GM12878 (cell line): ENCODE measurements at regions not wholly inside any gene's neighbourhood (a gene's known extent, or its start where the extent isn't known, plus 50 kb on each side); places are given as distances from the start of the nearest gene placed in this dataset.

Source experiments
- ATAC-seq: fragments of 200-7000 bp; cut with Tn5 transposase; 3 replicates; pipeline ENCODE4 v1.9.1; 2020; ENCODE audit warnings: mild to moderate bottlenecking, moderate library complexity
- BruUV-seq: library from RNA; stranded (reverse); fragments of 400-500 nt; replicated peaks from 2 replicates; lab custom pipeline; 2021; lab: Mats Ljungman, UMichigan
- CTCF ChIA-PET: fragments of 300-600 bp; sonication (Branson Sonifier 250); formaldehyde crosslinking; extraction: SDS; loops from one replicate; lab custom pipeline; 2021; ENCODE audit warnings: inconsistent platforms; lab: Yijun Ruan, JAX
- POLR2A ChIA-PET: fragments of 350-600 bp; formaldehyde crosslinking; extraction: SDS; loops from one replicate; lab custom pipeline; 2021; ENCODE audit warnings: inconsistent platforms; lab: Charles Lee
- RAD21 ChIA-PET: fragments of 300-600 bp; sonication (Branson Sonifier 250); formaldehyde crosslinking; loops from one replicate; lab custom pipeline; 2023; ENCODE audit warnings: antibody characterized with exemption; ENCODE audit not compliant: unreplicated experiment; lab: Charles Lee
- SMC1A ChIA-PET: fragments of 300-600 bp; sonication (Branson Sonifier 250); formaldehyde crosslinking; loops from one replicate; lab custom pipeline; 2023; ENCODE audit not compliant: unreplicated experiment, uncharacterized antibody; lab: Charles Lee
- DNase-seq: peaks from one replicate; pipeline ENCODE4 v3.0.0-alpha.2; 2011; ENCODE audit warnings: low read depth, low spot score
- FAIRE-seq: peaks from 3 replicates; lab custom pipeline; 2011; peaks lifted over from hg19 to GRCh38; lab: Jason Lieb, UNC
- H2AFZ ChIP-seq: 2 replicates; pipeline ENCODE4 v1.6.0; 2011; ENCODE audit warnings: low read depth, low read length, control low read depth; ENCODE audit not compliant: control insufficient read depth
- H3K27ac ChIP-seq: 2 replicates; pipeline ENCODE4 v1.5.1; 2011; ENCODE audit warnings: control low read depth; ENCODE audit not compliant: control insufficient read depth, insufficient read depth
- H3K27me3 ChIP-seq, 2 experiments: replicated peaks in 1 of 2; 2 replicates each; pipeline versions ENCODE4 v1.6.0 to v1.6.1; 2011; ENCODE audit warnings: low read length in 1 of 2; ENCODE audit not compliant: control insufficient read depth in 2 of 2, insufficient read depth in 2 of 2
- H3K36me3 ChIP-seq, 2 experiments: 2 replicates each; pipeline ENCODE4 v1.5.1; 2011; ENCODE audit warnings: low read length in 1 of 2; ENCODE audit not compliant: control insufficient read depth in 2 of 2, insufficient read depth in 2 of 2
- H3K4me1 ChIP-seq: 2 replicates; pipeline ENCODE4 v1.6.1; 2011; ENCODE audit warnings: mild to moderate bottlenecking, low read length, moderate library complexity, mixed read lengths; ENCODE audit not compliant: control insufficient read depth, insufficient read depth
- H3K4me2 ChIP-seq: 2 replicates; pipeline ENCODE4 v1.6.0; 2011; ENCODE audit warnings: control low read depth; ENCODE audit not compliant: control insufficient read depth, insufficient read depth
- H3K4me3 ChIP-seq: fragments of 200-600 bp; sonication (generic); 2 replicates; pipeline ENCODE4 v1.5.1; 2016
- H3K79me2 ChIP-seq: 2 replicates; pipeline ENCODE4 v1.6.0; 2011; ENCODE audit warnings: low read length; ENCODE audit not compliant: control insufficient read depth, insufficient read depth
- H3K9ac ChIP-seq: 2 replicates; pipeline ENCODE4 v1.8.0; 2011; ENCODE audit warnings: low read length, control low read depth, mixed read lengths; ENCODE audit not compliant: control insufficient read depth, insufficient read depth
- H3K9me3 ChIP-seq: replicated peaks from 3 replicates; pipeline ENCODE4 v1.5.1; 2011; ENCODE audit warnings: mild to moderate bottlenecking, low read length; ENCODE audit not compliant: control insufficient read depth, insufficient read depth
- H4K20me1 ChIP-seq: 2 replicates; pipeline ENCODE4 v1.6.0; 2011; ENCODE audit not compliant: control insufficient read depth, insufficient read depth
- CBFB ChIP-seq: IDR thresholded peaks from 2 replicates; pipeline ENCODE4 v1.6.1; 2016; ENCODE audit warnings: antibody characterized with exemption, low read depth
- DPF2 ChIP-seq: fragments of 450-650 bp; IDR thresholded peaks from 2 replicates; pipeline ENCODE4 v1.6.1; 2017; ENCODE audit warnings: mild to moderate bottlenecking
- ESRRA ChIP-seq: IDR thresholded peaks from 2 replicates; pipeline ENCODE4 v1.6.1; 2012; ENCODE audit warnings: mild to moderate bottlenecking, low read length, improper control_type of control experiment
- IKZF2 ChIP-seq, 2 experiments: fragments of 450-650 bp; IDR thresholded peaks; 2 replicates each; pipeline ENCODE4 v1.6.1; 2017; ENCODE audit warnings: mild to moderate bottlenecking in 2 of 2, moderate library complexity in 2 of 2
- JUNB ChIP-seq: IDR thresholded peaks from 2 replicates; pipeline ENCODE4 v1.6.1; 2016; ENCODE audit warnings: antibody characterized with exemption, mild to moderate bottlenecking
- POLR2AphosphoS2 ChIP-seq: IDR thresholded peaks from 2 replicates; pipeline ENCODE4 v1.6.1; 2011; ENCODE audit warnings: low read depth, mild to moderate bottlenecking, low read length, improper control_type of control experiment, moderate library complexity
- RBBP5 ChIP-seq: fragments of 200-600 bp; sonication (generic); conservative IDR thresholded peaks from 2 replicates; pipeline ENCODE4 v1.6.1; 2016
- SP1 ChIP-seq: IDR thresholded peaks from one replicate; pipeline ENCODE4 v1.6.1; 2011; ENCODE audit warnings: low read depth, low read length
- STAT1 ChIP-seq: fragments of 450-650 bp; conservative IDR thresholded peaks from 2 replicates; pipeline ENCODE4 v1.6.1; 2014; ENCODE audit warnings: antibody characterized with exemption, mild to moderate bottlenecking
- STAT3 ChIP-seq: IDR thresholded peaks from 2 replicates; pipeline ENCODE4 v1.6.1; 2011; ENCODE audit warnings: low read depth, low read length, improper control_type of control experiment
- USF2 ChIP-seq: IDR thresholded peaks from 2 replicates; pipeline ENCODE4 v1.6.1; 2011; ENCODE audit warnings: low read depth, low read length, improper control_type of control experiment, borderline replicate concordance
- ZNF217 ChIP-seq: fragments of 450-650 bp; IDR thresholded peaks from 2 replicates; pipeline ENCODE4 v1.6.1; 2017; ENCODE audit warnings: antibody characterized with exemption, mild to moderate bottlenecking
- ZNF592 ChIP-seq: fragments of 450-650 bp; IDR thresholded peaks from 2 replicates; pipeline ENCODE4 v1.6.1; 2017; ENCODE audit warnings: mild to moderate bottlenecking, moderate library complexity
- WGBS: methylation state at CpG from one replicate; pipeline ENCODE4 v1.1.6; 2016; ENCODE audit warnings: low lambda C conversion rate; ENCODE audit not compliant: insufficient replicate concordance, insufficient coverage; ENCODE audit errors: missing lambda C conversion rate; 5-methylcytosine and 5-hydroxymethylcytosine counted together
- in situ Hi-C: fragments of 300-500 bp; cut with MboI; formaldehyde crosslinking; loops from 9 replicates; pipeline ENCODE4 v1.14.3; 2018; ENCODE audit warnings: mixed read lengths
- intact Hi-C: fragments of 100-400 bp; cut with micrococcal nuclease; formaldehyde crosslinking; loops from one replicate; pipeline ENCODE4 v1.14.2; 2022; ENCODE audit not compliant: unreplicated experiment

- H3K9me3 ChIP-seq = no peaks in the 10 kb centered on the region
- H3K9ac ChIP-seq = no peak overlapping the region
- no peaks in the 10 kb centered on the region for H3K79me2 ChIP-seq
- BruUV-seq = no TSS peak
- H3K4me2 ChIP-seq = no peak overlapping the region
- ChIA-PET SMC1A (interaction anchor here (0.6 to 4.4 kb wide), 17 partner anchors 9 to 184 kb away, joined by 3 to 20 read pairs (median 3); no protein-coding TSS in a partner anchor), RAD21 (interaction anchor here (0.9 to 2.1 kb wide), 4 partner anchors 39 to 70 kb away, joined by 3 to 8 read pairs (median 6); no protein-coding TSS in a partner anchor), POLR2A (interaction anchor here (0.6 to 2.9 kb wide), 9 partner anchors 9 to 406 kb away, joined by 3 to 8 read pairs (median 4); partner anchors contain the start of gene ACTR2), CTCF (interaction anchor here (0.9 to 2.3 kb wide), 10 partner anchors 9 to 229 kb away, joined by 3 to 13 read pairs (median 3); no protein-coding TSS in a partner anchor)
- no peaks in the 10 kb centered on the region for H4K20me1 ChIP-seq
- intact Hi-C loops = no loop called here
- TF ChIP-seq ZNF592 (no peak), STAT1 (no peak), DPF2 (no peak), STAT3 (no peak), SP1 (no peak), USF2 (no peak), ZNF217 (no peak), POLR2AphosphoS2 (no peak), CBFB (no peak), JUNB (no peak), IKZF2 (IDR thresholded peaks at IDR 0.05) (no peak), RBBP5 (no peak), ESRRA (no peak)
- H3K36me3 ChIP-seq = no peaks in the 10 kb centered on the region
- WGBS = 0% methylated on average over 1 of the region's 1 CpG
- H3K27ac ChIP-seq = peak overlapping the region; percentile 75
- no peaks in the 10 kb centered on the region for H3K27me3 ChIP-seq
- no peak overlapping the region for H3K4me3 ChIP-seq
- in situ Hi-C loops = no loop called here
- no peak for DNase-seq
- FAIRE-seq = no peak
- no peak for ATAC-seq
- H3K4me1 ChIP-seq = peaks cover 25% of the 10 kb centered on the region
- H2AFZ ChIP-seq = no peak overlapping the region; the same call in 1 of the 2 replicates
Observed at GRCh38 chr2:64820901-64821300, 167.2 kb upstream of the SERTAD2 start.
